Liver (tissue), 8 donors: ENCODE measurements at regions not wholly inside any gene's neighbourhood (a gene's known extent, or its start where the extent isn't known, plus 50 kb on each side); places are given as distances from the start of the nearest gene placed in this dataset.

Experiments
- DNase-seq: peaks from one replicate; pipeline ENCODE4 v3.0.0-alpha.2; 2017; ENCODE audit warnings: low spot score
- H3K27ac ChIP-seq, 2 donors: one replicate each; pipeline ENCODE4 v1.7.0; 2013; ENCODE audit warnings: inconsistent platforms in 2 of 2, low read length in 2 of 2, control low read depth in 1 of 2, low read depth in 1 of 2, mild to moderate bottlenecking in 1 of 2
- H3K27me3 ChIP-seq, 4 donors: one replicate each; pipeline versions ENCODE4 v1.6.1 to v1.7.0; 2013; ENCODE audit warnings: low read length in 3 of 4, inconsistent platforms in 1 of 4, mild to moderate bottlenecking in 1 of 4, moderate library complexity in 1 of 4; ENCODE audit not compliant: control insufficient read depth in 4 of 4, insufficient read depth in 4 of 4
- H3K36me3 ChIP-seq, 4 donors: one replicate each; pipeline versions ENCODE4 v1.6.1 to v1.7.0; 2013; ENCODE audit warnings: low read length in 3 of 4, mild to moderate bottlenecking in 3 of 4, low read depth in 1 of 4, moderate library complexity in 1 of 4; ENCODE audit not compliant: control insufficient read depth in 4 of 4, insufficient read depth in 3 of 4
- H3K4me1 ChIP-seq, 4 donors: one replicate each; pipeline versions ENCODE4 v1.6.1 to v1.7.0; 2013; ENCODE audit warnings: low read length in 3 of 4, mild to moderate bottlenecking in 3 of 4, moderate library complexity in 1 of 4; ENCODE audit not compliant: control insufficient read depth in 4 of 4, insufficient read depth in 4 of 4
- H3K4me3 ChIP-seq, 3 donors: one replicate each; pipeline versions ENCODE4 v1.6.1 to v1.7.0; 2013; ENCODE audit warnings: low read length in 3 of 3, control low read depth in 1 of 3, low read depth in 1 of 3, mild to moderate bottlenecking in 1 of 3
- H3K9ac ChIP-seq, 2 donors: one replicate each; pipeline ENCODE4 v1.7.0; 2013; ENCODE audit warnings: low read length in 2 of 2, mild to moderate bottlenecking in 2 of 2, moderate library complexity in 2 of 2, control low read depth in 1 of 2, low read depth in 1 of 2
- H3K9me3 ChIP-seq, 4 donors: one replicate each; pipeline versions ENCODE4 v1.6.1 to v1.7.0; 2013; ENCODE audit warnings: low read length in 3 of 4; ENCODE audit not compliant: control insufficient read depth in 4 of 4
- ATF3 ChIP-seq: IDR thresholded peaks from 2 replicates; pipeline ENCODE4 v1.6.1; 2016; ENCODE audit warnings: antibody characterized with exemption
- CTCF ChIP-seq: fragments of 150-350 bp; IDR thresholded peaks from 2 replicates; pipeline ENCODE4 v1.5.1; 2017; ENCODE audit warnings: improper control_type of control experiment, low read depth, low read length; ENCODE audit not compliant: missing input control
- EGR1 ChIP-seq, 2 donors: IDR thresholded peaks; 2 replicates each; pipeline ENCODE4 v1.6.1; 2016 to 2018; ENCODE audit warnings: antibody characterized with exemption in 2 of 2, low read depth in 2 of 2
- FOXA1 ChIP-seq: IDR thresholded peaks from 2 replicates; pipeline ENCODE4 v1.6.1; 2016; ENCODE audit warnings: antibody characterized with exemption
- GABPA ChIP-seq, 2 donors: IDR thresholded peaks in 1 of 2; conservative IDR thresholded peaks in 1 of 2; 2 replicates each; pipeline ENCODE4 v1.6.1; 2016; ENCODE audit warnings: antibody characterized with exemption in 2 of 2, mild to moderate bottlenecking in 1 of 2, moderate library complexity in 1 of 2
- HNF4A ChIP-seq, 2 donors: conservative IDR thresholded peaks; 2 replicates each; pipeline ENCODE4 v1.6.1; 2016; ENCODE audit warnings: antibody characterized with exemption in 2 of 2, mild to moderate bottlenecking in 2 of 2
- HNF4G ChIP-seq: IDR thresholded peaks from 2 replicates; pipeline ENCODE4 v1.6.1; 2016; ENCODE audit warnings: antibody characterized with exemption
- JUND ChIP-seq, 2 donors: IDR thresholded peaks; 2 replicates each; pipeline ENCODE4 v1.6.1; 2016; ENCODE audit warnings: antibody characterized with exemption in 2 of 2
- NR2F2 ChIP-seq: IDR thresholded peaks from 2 replicates; pipeline ENCODE4 v1.6.1; 2016; ENCODE audit warnings: antibody characterized with exemption
- RAD21 ChIP-seq, 2 donors: IDR thresholded peaks; 2 replicates each; pipeline ENCODE4 v1.6.1; 2016; ENCODE audit warnings: antibody characterized with exemption in 2 of 2, mild to moderate bottlenecking in 2 of 2
- REST ChIP-seq: IDR thresholded peaks from 2 replicates; pipeline ENCODE4 v1.6.1; 2016; ENCODE audit warnings: antibody characterized with exemption, mild to moderate bottlenecking
- RXRA ChIP-seq, 2 donors: IDR thresholded peaks; 2 replicates each; pipeline ENCODE4 v1.6.1; 2017 to 2018; ENCODE audit warnings: antibody characterized with exemption in 2 of 2, mild to moderate bottlenecking in 1 of 2
- SP1 ChIP-seq: IDR thresholded peaks from 2 replicates; pipeline ENCODE4 v1.6.1; 2018; ENCODE audit warnings: antibody characterized with exemption, mild to moderate bottlenecking
- WGBS: extraction: QIAGEN DNeasy Blood & Tissue Kit; methylation state at CpG from one replicate; pipeline ENCODE4 v1.1.7; 2013; 5-methylcytosine and 5-hydroxymethylcytosine counted together
- donor health status: healthy.
- donor health status: healthy.
- donor health status: healthy.
- donor health status: healthy.
- donor health status: healthy.

- no peak overlapping the region for H3K27ac ChIP-seq
- H3K9ac ChIP-seq, result no peak overlapping the region
- WGBS, result 68% methylated on average over 6 of the region's 6 CpGs
- no peak overlapping the region for H3K4me3 ChIP-seq
- H3K9me3 ChIP-seq, result no peaks in the 10 kb centered on the region
- H3K36me3 ChIP-seq, result no peaks in the 10 kb centered on the region
- no peaks in the 10 kb centered on the region for H3K27me3 ChIP-seq
- TF ChIP-seq RAD21 (IDR thresholded peaks at IDR 0.05) (no peak), NR2F2 (no peak), HNF4G (no peak), CTCF (no peak), GABPA (IDR thresholded peaks at IDR 0.05 in 1 of 2, conservative IDR thresholded peaks at IDR 0.05 in 1 of 2) (no peak), SP1 (no peak), REST (no peak), JUND (IDR thresholded peaks at IDR 0.05) (no peak), ATF3 (no peak), FOXA1 (no peak), RXRA (IDR thresholded peaks at IDR 0.05) (no peak), EGR1 (IDR thresholded peaks at IDR 0.05; ENCODE audit: low read depth in 2 of 2) (no peak), HNF4A (conservative IDR thresholded peaks at IDR 0.05) (no peak)
- H3K4me1 ChIP-seq, result no peaks in the 10 kb centered on the region
- no peak for DNase-seq
Measured at GRCh38 chr2:155651851-155652250, 680.7 kb downstream of the NR4A2 start.

- no peaks in the 10 kb centered on the region for H3K36me3 ChIP-seq
- no peak for TF ChIP-seq CTCF
- TF ChIP-seq JUND (IDR thresholded peaks at IDR 0.05), result no peak
- no peak for TF ChIP-seq RXRA (IDR thresholded peaks at IDR 0.05)
- TF ChIP-seq HNF4A (conservative IDR thresholded peaks at IDR 0.05), result no peak
- no peaks in the 10 kb centered on the region for H3K4me1 ChIP-seq
- DNase-seq, result no peak
- H3K4me3 ChIP-seq, result no peak overlapping the region
- H3K9ac ChIP-seq, result no peak overlapping the region
- no peaks in the 10 kb centered on the region for H3K27me3 ChIP-seq
- H3K9me3 ChIP-seq, result no peaks in the 10 kb centered on the region
- no peak overlapping the region for H3K27ac ChIP-seq
Measured at GRCh38 chr2:155645791-155646190, 686.7 kb downstream of the NR4A2 start.
